A673 (cell line): ENCODE measurements at regions not wholly inside any gene's neighbourhood (a gene's known extent, or its start where the extent isn't known, plus 50 kb on each side); places are given as distances from the start of the nearest gene placed in this dataset.
A peak's percentile ranks its signal among the peaks of the same experiment; 100 is the strongest.

Source experiments
- BruUV-seq: library from RNA; stranded (reverse); fragments of 400-500 nt; replicated peaks from 2 replicates; lab custom pipeline; 2021; lab: Mats Ljungman, UMichigan
- CTCF ChIA-PET: fragments of 300-600 bp; sonication (Branson Sonifier 250); formaldehyde crosslinking; loops from one replicate; lab custom pipeline; 2022; ENCODE audit warnings: antibody characterized with exemption; lab: Charles Lee
- POLR2A ChIA-PET: fragments of 300-600 bp; sonication (Branson Sonifier 250); formaldehyde crosslinking; loops from one replicate; lab custom pipeline; 2022; ENCODE audit warnings: antibody characterized with exemption; ENCODE audit not compliant: low non-redundant PET; lab: Charles Lee
- DNase-seq: peaks from one replicate; pipeline ENCODE4 v3.0.0-alpha.2; 2015; ENCODE audit warnings: low spot score
- H3K27ac ChIP-seq: fragments of 200-600 bp; sonication (generic); 2 replicates; pipeline ENCODE4 v1.5.1; 2016; ENCODE audit warnings: mixed run types, low read depth, mild to moderate bottlenecking, mixed read lengths, antibody characterized with exemption, low read length; ENCODE audit not compliant: poor library complexity, severe bottlenecking
- H3K27me3 ChIP-seq: fragments of 200-600 bp; sonication (generic); replicated peaks from 2 replicates; pipeline ENCODE4 v1.6.1; 2017; ENCODE audit warnings: mixed run types, low read depth, mild to moderate bottlenecking, mixed read lengths, antibody characterized with exemption, low read length; ENCODE audit not compliant: insufficient read depth, poor library complexity
- H3K36me3 ChIP-seq: fragments of 200-600 bp; sonication (generic); 2 replicates; pipeline ENCODE4 v1.6.1; 2016; ENCODE audit warnings: mixed run types, mild to moderate bottlenecking, mixed read lengths, antibody characterized with exemption, low read length; ENCODE audit not compliant: insufficient read depth, poor library complexity, severe bottlenecking
- H3K4me1 ChIP-seq: fragments of 200-600 bp; sonication (generic); 2 replicates; pipeline ENCODE4 v1.6.1; 2017; ENCODE audit warnings: mixed run types, mild to moderate bottlenecking, mixed read lengths, antibody characterized with exemption, low read length; ENCODE audit not compliant: insufficient read depth, poor library complexity, severe bottlenecking
- H3K4me3 ChIP-seq: fragments of 200-600 bp; sonication (generic); 2 replicates; pipeline ENCODE4 v1.5.1; 2016; ENCODE audit warnings: low read depth, mixed run types, mild to moderate bottlenecking, mixed read lengths, low read length; ENCODE audit not compliant: poor library complexity, severe bottlenecking
- H3K9me3 ChIP-seq: fragments of 200-600 bp; sonication (generic); 2 replicates; pipeline ENCODE4 v1.6.1; 2016; ENCODE audit warnings: mixed run types, low read depth, mild to moderate bottlenecking, mixed read lengths, antibody characterized with exemption, low read length; ENCODE audit not compliant: poor library complexity, severe bottlenecking
- EZH2 ChIP-seq: fragments of 200-600 bp; sonication (generic); IDR thresholded peaks from 2 replicates; pipeline ENCODE4 v1.6.1; 2017; ENCODE audit warnings: borderline replicate concordance, low read depth, mild to moderate bottlenecking, mixed read lengths, antibody characterized with exemption, low read length; ENCODE audit not compliant: poor library complexity, severe bottlenecking
- intact Hi-C: fragments of 100-400 bp; cut with micrococcal nuclease; formaldehyde crosslinking; loops from one replicate; pipeline ENCODE4 v1.10.0; 2022; ENCODE audit not compliant: unreplicated experiment
- TF ChIP-seq, protein P1 (sequence below): fragments of 300-800, 200-600 bp; sonication (generic); conservative IDR thresholded peaks from 2 replicates; pipeline ENCODE4 v1.5.1; 2017; ENCODE audit warnings: low read depth, mild to moderate bottlenecking, antibody characterized with exemption, low read length, moderate library complexity, mixed read lengths

DNA sequence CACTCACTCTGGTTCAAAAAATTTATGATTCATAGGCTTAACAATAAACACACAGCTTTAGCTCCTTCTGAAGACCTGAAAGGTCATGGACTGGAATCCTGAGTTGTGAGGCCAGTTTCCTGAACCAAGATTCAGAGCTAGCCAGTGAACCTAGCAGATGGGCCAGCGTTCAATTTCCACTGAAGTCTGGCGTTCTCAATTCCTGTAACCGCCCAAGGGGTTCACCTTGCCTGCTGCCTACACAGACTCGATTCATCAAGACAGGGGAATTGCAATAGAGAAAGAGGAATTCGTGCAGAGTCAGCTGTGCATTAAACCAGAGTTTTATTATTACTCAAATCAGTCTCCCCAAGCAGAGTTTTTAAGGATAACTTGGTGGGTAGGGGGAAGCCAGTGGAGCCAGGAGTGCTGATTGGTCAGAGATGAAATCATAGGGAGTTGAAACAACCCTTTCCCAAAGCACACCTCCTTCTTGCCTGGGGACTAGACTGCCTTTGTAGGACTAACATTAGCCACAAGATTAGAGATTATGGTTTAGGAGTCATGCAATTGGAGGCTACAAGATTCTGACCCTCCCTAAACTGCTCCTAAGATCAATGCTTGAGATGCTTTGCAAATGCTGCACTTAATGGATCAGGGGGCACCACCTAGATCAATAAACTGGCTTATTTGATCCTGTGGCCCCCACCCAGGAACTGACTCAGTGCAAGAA, 117.5 kb upstream of the SHB start:
- POLR2A ChIA-PET: no interaction called here
- Histone ChIP-seq H3K4me1 (peaks cover 15% of the 10 kb centered on the region), H3K4me3 (no peak overlapping the region), H3K27ac (no peak overlapping the region), H3K9me3 (no peaks in the 10 kb centered on the region), H3K36me3 (no peaks in the 10 kb centered on the region), H3K27me3 (no peaks in the 10 kb centered on the region)
- no TSS peak for BruUV-seq
- DNase-seq: no peak
- intact Hi-C loops: no loop called here
- CTCF ChIA-PET: no interaction called here
- TF ChIP-seq, protein P1, sequence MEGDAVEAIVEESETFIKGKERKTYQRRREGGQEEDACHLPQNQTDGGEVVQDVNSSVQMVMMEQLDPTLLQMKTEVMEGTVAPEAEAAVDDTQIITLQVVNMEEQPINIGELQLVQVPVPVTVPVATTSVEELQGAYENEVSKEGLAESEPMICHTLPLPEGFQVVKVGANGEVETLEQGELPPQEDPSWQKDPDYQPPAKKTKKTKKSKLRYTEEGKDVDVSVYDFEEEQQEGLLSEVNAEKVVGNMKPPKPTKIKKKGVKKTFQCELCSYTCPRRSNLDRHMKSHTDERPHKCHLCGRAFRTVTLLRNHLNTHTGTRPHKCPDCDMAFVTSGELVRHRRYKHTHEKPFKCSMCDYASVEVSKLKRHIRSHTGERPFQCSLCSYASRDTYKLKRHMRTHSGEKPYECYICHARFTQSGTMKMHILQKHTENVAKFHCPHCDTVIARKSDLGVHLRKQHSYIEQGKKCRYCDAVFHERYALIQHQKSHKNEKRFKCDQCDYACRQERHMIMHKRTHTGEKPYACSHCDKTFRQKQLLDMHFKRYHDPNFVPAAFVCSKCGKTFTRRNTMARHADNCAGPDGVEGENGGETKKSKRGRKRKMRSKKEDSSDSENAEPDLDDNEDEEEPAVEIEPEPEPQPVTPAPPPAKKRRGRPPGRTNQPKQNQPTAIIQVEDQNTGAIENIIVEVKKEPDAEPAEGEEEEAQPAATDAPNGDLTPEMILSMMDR: no peak
- TF ChIP-seq EZH2: no peak

DNA sequence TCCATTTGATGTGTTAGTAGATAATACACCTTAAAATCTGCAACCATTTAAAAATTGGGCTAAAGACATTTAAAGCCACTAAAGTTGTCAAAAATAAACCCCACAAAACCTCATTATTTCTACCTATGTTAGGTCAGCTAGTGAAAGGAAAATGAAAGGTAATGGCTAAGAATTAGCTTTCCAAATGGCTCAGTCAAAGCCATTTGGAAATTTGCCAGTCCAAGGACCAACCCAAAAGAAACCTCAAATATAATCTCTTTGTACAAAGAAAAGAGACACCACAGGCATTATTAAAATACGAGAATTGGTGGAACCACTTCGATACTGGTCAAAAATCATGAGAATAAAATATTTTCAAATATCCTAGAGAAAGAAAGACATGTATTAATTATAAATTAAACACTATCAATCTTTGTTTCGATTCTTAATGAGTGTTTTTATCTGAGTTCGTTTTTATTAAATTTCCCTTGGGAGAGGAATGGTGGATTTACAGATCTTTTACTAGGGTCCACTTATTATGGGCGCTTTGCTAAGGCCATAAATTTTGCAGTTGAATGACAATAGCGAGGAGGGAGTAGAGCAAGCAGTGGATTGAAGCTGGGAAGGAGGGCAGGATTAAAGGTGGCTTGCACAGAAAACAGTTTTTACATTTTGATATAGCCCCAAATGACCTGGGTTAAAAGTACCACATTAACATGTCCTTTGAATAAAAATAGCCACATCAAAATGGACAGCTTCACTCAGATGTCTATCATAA, 116.8 kb upstream of the SHB start:
- H3K4me1 ChIP-seq: peaks cover 15% of the 10 kb centered on the region
- ChIA-PET CTCF (no interaction called here), POLR2A (no interaction called here)
- no peak overlapping the region for H3K4me3 ChIP-seq
- no peaks in the 10 kb centered on the region for H3K27me3 ChIP-seq
- TF ChIP-seq EZH2: no peak
- TF ChIP-seq, protein P1: no peak
- no peaks in the 10 kb centered on the region for H3K9me3 ChIP-seq
- H3K27ac ChIP-seq: no peak overlapping the region
- no TSS peak for BruUV-seq
- no peaks in the 10 kb centered on the region for H3K36me3 ChIP-seq
- intact Hi-C loops: no loop called here
- DNase-seq: no peak

DNA sequence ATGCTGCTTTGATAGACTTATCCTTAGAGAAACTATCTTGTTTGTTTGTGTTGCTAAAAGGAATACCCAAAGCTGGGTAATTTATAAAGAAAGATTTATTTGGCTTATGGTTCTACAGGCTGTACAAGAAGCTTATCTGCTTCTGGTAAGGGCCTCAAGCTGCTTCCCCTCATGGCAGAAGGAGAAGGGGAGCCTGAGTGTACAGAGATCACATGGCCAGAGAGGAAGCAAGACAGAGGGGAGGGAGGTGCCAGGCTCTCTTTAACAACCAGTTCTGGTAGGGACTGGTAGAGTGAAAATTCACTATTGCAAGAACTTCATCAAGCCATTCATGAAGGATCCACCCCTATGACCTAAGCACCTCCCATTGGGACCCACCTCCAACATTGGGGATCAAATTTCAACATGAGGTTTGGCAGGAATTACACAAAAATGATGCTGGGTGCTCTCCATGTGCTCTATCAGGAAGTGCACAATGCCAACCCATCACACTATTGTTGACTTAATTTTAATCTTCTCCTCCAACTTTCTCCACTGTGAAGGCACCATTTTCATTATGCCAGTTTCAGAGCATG, 115.1 kb upstream of the SHB start:
- Histone ChIP-seq H3K36me3 (no peaks in the 10 kb centered on the region), H3K27ac (no peak overlapping the region), H3K9me3 (no peaks in the 10 kb centered on the region), H3K27me3 (no peaks in the 10 kb centered on the region), H3K4me1 (peaks cover 15% of the 10 kb centered on the region), H3K4me3 (no peak overlapping the region)
- TF ChIP-seq EZH2: no peak
- TF ChIP-seq, protein P1: no peak
- BruUV-seq: no TSS peak
- ChIA-PET CTCF (no interaction called here), POLR2A (no interaction called here)
- intact Hi-C loops: no loop called here
- peak; percentile 77 for DNase-seq
